GM21367 (cell line): ENCODE measurements at regions not wholly inside any gene's neighbourhood (a gene's known extent, or its start where the extent isn't known, plus 50 kb on each side); places are given as distances from the start of the nearest gene placed in this dataset.
"Not testable (repeated sequence)": the region's sequence is repeated elsewhere in the genome, so short reads cannot be mapped to it uniquely, and the experiment has no call there.

Source experiments
- ATAC-seq: cut with Tn5 transposase; IDR thresholded peaks from one replicate; pipeline ENCODE4 v1.9.1; 2021; ENCODE audit not compliant: unreplicated experiment

- no peak for ATAC-seq
These were observed 543.1 kb downstream of the CETN3 start for GRCh38 chr5:89866410-89866809.

- no peak for ATAC-seq
These were observed 544.6 kb downstream of the CETN3 start for GRCh38 chr5:89864941-89865340.

- no peak for ATAC-seq
These were observed 551.8 kb downstream of the CETN3 start for GRCh38 chr5:89857790-89858189.

- no peak for ATAC-seq
These were observed 554.1 kb downstream of the CETN3 start for GRCh38 chr5:89855417-89855816.

- no peak for ATAC-seq
These were observed 557.6 kb downstream of the CETN3 start for GRCh38 chr5:89851911-89852310.

- no peak for ATAC-seq
These were observed 559.1 kb downstream of the CETN3 start for GRCh38 chr5:89850513-89850865.

- ATAC-seq, result no peak
These were observed 559.6 kb downstream of the CETN3 start for GRCh38 chr5:89849830-89850512.

GRCh38 chr5:89847743-89848142, 561.8 kb downstream of the CETN3 start:
- ATAC-seq, result no peak

GRCh38 chr5:89844548-89844947, 565.0 kb downstream of the CETN3 start:
- ATAC-seq, result no peak

- ATAC-seq, result no peak
These were observed 567.0 kb downstream of the CETN3 start for GRCh38 chr5:89842531-89842930.

- no peak for ATAC-seq
These were observed 568.6 kb downstream of the CETN3 start for GRCh38 chr5:89840906-89841305.

- ATAC-seq, result no peak
These were observed 578.9 kb downstream of the CETN3 start for GRCh38 chr5:89830691-89831090.

- no peak for ATAC-seq
These were observed 581.6 kb downstream of the CETN3 start for GRCh38 chr5:89827960-89828359.

GRCh38 chr5:89827359-89827758, 582.2 kb downstream of the CETN3 start:
- ATAC-seq, result no peak

- ATAC-seq, result no peak
These were observed 582.6 kb downstream of the CETN3 start for GRCh38 chr5:89826938-89827337.

GRCh38 chr5:89823046-89823445, 586.5 kb downstream of the CETN3 start:
- ATAC-seq, result no peak

GRCh38 chr5:89817841-89818240, 591.7 kb downstream of the CETN3 start:
- no peak for ATAC-seq

- ATAC-seq, result no peak
These were observed 593.5 kb downstream of the CETN3 start for GRCh38 chr5:89816038-89816437.

GRCh38 chr5:89800735-89801134, 608.8 kb downstream of the CETN3 start:
- not testable (repeated sequence) for ATAC-seq

- ATAC-seq, result not testable (repeated sequence)
These were observed 615.1 kb downstream of the CETN3 start for GRCh38 chr5:89794504-89794903.

GRCh38 chr5:89779734-89780133, 629.8 kb downstream of the CETN3 start:
- ATAC-seq, result not testable (repeated sequence)

GRCh38 chr5:89777758-89778157, 631.8 kb downstream of the CETN3 start:
- ATAC-seq, result no peak

GRCh38 chr5:89769975-89770374, 639.6 kb downstream of the CETN3 start:
- no peak for ATAC-seq
